ENCODE measurements at regions not wholly inside any gene's neighbourhood (a gene's known extent, or its start where the extent isn't known, plus 50 kb on each side); places are given as distances from the start of the nearest gene placed in this dataset.

DNA sequence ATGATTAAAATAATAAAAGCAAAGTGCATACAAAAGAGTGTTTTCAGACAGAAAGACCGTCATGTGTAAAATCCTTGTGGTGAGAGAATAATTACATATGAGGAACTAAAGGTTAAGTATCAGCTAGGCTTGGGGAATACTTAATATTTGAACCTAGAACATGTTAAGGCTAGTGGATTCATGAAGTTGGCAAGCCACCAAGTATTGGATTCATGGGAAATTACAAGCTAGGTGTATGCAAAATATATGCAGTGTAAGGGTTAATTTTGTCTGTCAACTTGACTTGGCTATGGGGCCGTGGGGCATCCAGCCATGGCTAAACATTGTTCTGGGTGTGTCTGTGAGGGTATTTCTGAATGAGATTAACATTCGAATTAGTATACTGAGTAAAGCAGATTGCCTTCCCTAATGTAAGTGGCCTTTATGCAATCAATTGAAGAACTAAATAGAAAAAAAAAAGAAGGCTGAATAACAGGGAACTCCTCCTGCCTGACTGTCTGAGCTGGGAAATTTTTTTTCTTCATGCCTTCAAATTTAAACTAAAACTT lies 533.5 kb upstream of the KLF12 start:
- TF ChIP-seq, protein P1, sequence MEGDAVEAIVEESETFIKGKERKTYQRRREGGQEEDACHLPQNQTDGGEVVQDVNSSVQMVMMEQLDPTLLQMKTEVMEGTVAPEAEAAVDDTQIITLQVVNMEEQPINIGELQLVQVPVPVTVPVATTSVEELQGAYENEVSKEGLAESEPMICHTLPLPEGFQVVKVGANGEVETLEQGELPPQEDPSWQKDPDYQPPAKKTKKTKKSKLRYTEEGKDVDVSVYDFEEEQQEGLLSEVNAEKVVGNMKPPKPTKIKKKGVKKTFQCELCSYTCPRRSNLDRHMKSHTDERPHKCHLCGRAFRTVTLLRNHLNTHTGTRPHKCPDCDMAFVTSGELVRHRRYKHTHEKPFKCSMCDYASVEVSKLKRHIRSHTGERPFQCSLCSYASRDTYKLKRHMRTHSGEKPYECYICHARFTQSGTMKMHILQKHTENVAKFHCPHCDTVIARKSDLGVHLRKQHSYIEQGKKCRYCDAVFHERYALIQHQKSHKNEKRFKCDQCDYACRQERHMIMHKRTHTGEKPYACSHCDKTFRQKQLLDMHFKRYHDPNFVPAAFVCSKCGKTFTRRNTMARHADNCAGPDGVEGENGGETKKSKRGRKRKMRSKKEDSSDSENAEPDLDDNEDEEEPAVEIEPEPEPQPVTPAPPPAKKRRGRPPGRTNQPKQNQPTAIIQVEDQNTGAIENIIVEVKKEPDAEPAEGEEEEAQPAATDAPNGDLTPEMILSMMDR (IDR thresholded peaks at IDR 0.05; ENCODE audit: poor library complexity): no peak
- TF ChIP-seq EZH2 (IDR thresholded peaks at IDR 0.05; ENCODE audit: borderline replicate concordance) (no peak), EZH2phosphoT487 (IDR thresholded peaks at IDR 0.05; ENCODE audit: low read depth, severe bottlenecking, unreplicated experiment) (no peak)
